ENCODE measurements at regions not wholly inside any gene's neighbourhood (a gene's known extent, or its start where the extent isn't known, plus 50 kb on each side); places are given as distances from the start of the nearest gene placed in this dataset.

DNA sequence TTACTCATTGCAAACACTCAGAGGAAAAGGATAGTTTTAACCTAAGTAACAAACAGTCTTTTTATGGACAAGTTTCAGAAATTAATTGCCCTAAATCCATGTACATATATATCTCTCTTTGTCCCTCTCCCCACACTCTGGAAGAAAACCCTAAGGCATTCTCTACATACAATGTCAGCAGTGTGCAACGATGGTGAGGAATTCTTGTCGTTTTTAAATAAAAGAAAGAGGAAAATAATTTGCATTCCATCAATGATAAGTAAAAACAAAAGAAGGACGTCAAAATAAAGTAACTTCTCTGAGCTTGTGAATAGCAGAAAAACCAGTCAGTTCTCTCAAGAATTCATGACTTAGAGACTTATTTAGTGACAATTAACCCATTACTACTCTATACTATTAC is 550.5 kb upstream of the DIPK2B start:
- intact Hi-C loops (cut with micrococcal nuclease) (loop anchor here (10.0 kb wide), 1 partner anchor 556 kb away; no protein-coding TSS in a partner anchor), dilution Hi-C loops (cut with MboI; ENCODE audit: extremely low pct_ligation_motif_present, low sequenced_read_pairs) (no loop called here)
- H3K27ac ChIP-seq (ENCODE audit: insufficient read depth, low read depth, low read length) = peak overlapping the region; percentile 45
- peak overlapping the region; percentile 17 for H3K4me2 ChIP-seq (ENCODE audit: insufficient read depth, low read length)
- no peaks in the 10 kb centered on the region for H3K27me3 ChIP-seq (ENCODE audit: control insufficient read depth in 2 of 2, insufficient read depth in 2 of 2, low read length in 2 of 2)
- peaks cover 58% of the 10 kb centered on the region for H3K4me1 ChIP-seq (ENCODE audit: control insufficient read depth, extremely low read depth, insufficient read depth, low read length)
- H4K20me1 ChIP-seq (replicated peaks; ENCODE audit: control insufficient read depth, extremely low read depth, insufficient read depth, low read length) = no peaks in the 10 kb centered on the region
- H3K79me2 ChIP-seq (ENCODE audit: control insufficient read depth, insufficient read depth, low read length) = peaks cover 87% of the 10 kb centered on the region
- H3K9me3 ChIP-seq (replicated peaks; ENCODE audit: control insufficient read depth, insufficient read depth, low read length) = no peaks in the 10 kb centered on the region
- CTCF ChIA-PET = interaction anchor here (1.1 kb wide), 1 partner anchor 236 kb away, joined by 3 read pairs; no protein-coding TSS in a partner anchor
- TF ChIP-seq EZH2 (IDR thresholded peaks at IDR 0.05; ENCODE audit: borderline replicate concordance, low read depth, low read length, severe bottlenecking) (no peak), POLR2AphosphoS5 (IDR thresholded peaks at IDR 0.05; ENCODE audit: insufficient read depth, low read depth, low read length) (no peak), FOS (IDR thresholded peaks at IDR 0.05; ENCODE audit: borderline replicate concordance, insufficient read depth, low read length) (no peak), POLR2A (IDR thresholded peaks at IDR 0.05; ENCODE audit: low read depth, low read length) (no peak), CTCF (IDR thresholded peaks at IDR 0.05; ENCODE audit: extremely low read depth in 1 of 2, insufficient read depth in 1 of 2, low read depth in 1 of 2, low read length in 2 of 2) (no peak), MYC (IDR thresholded peaks at IDR 0.05; ENCODE audit: low read depth, low read length) (no peak)
- TF ChIP-seq, protein P1, sequence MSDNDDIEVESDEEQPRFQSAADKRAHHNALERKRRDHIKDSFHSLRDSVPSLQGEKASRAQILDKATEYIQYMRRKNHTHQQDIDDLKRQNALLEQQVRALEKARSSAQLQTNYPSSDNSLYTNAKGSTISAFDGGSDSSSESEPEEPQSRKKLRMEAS (IDR thresholded peaks at IDR 0.05; ENCODE audit: insufficient read depth, insufficient read length) = no peak
- peak overlapping the region; percentile 7 for H3K9ac ChIP-seq (replicated peaks; ENCODE audit: extremely low read depth, insufficient read depth, low read length)
- FAIRE-seq (no peak), DNase-seq (ENCODE audit: low read depth, low spot score) (peak; percentile 1)
- peaks cover 0 to 20% of the 10 kb centered on the region in 2 experiments for H3K36me3 ChIP-seq (ENCODE audit: control insufficient read depth in 2 of 2, extremely low read depth in 1 of 2, insufficient read depth in 2 of 2, low read length in 2 of 2)
- no TSS peak for BruUV-seq (replicated peaks)
- no peak overlapping the region for H3K4me3 ChIP-seq (replicated peaks in 1 of 3; ENCODE audit: insufficient read depth in 1 of 3, low read depth in 1 of 3, low read length in 3 of 3)
- H3K9me1 ChIP-seq (replicated peaks; ENCODE audit: control insufficient read depth, extremely low read depth, insufficient read depth, low read length) = no peaks in the 10 kb centered on the region
- POLR2A ChIA-PET = interaction anchor here (0.8 kb wide), 1 partner anchor 19 kb away, joined by 4 read pairs; no protein-coding TSS in a partner anchor
- no peak overlapping the region for H2AFZ ChIP-seq (ENCODE audit: low read depth, low read length)
